H1 (cell line): ENCODE measurements at regions not wholly inside any gene's neighbourhood (a gene's known extent, or its start where the extent isn't known, plus 50 kb on each side); places are given as distances from the start of the nearest gene placed in this dataset.

Experiments used
- ATF2 ChIP-seq: IDR thresholded peaks from 2 replicates; pipeline ENCODE4 v1.6.1; 2012; ENCODE audit warnings: low read length, inconsistent platforms
- BACH1 ChIP-seq: IDR thresholded peaks from 2 replicates; pipeline ENCODE4 v1.6.1; 2012; ENCODE audit warnings: low read length, improper control_type of control experiment
- CHD1 ChIP-seq: IDR thresholded peaks from 2 replicates; pipeline ENCODE4 v1.6.1; 2012; ENCODE audit warnings: low read depth, low read length, improper control_type of control experiment
- POLR2AphosphoS5 ChIP-seq: IDR thresholded peaks from 2 replicates; pipeline ENCODE4 v1.6.1; 2011; ENCODE audit warnings: low read depth, low read length
- SAP30 ChIP-seq: fragments of 300-600 bp; sonication (generic); IDR thresholded peaks from 2 replicates; pipeline ENCODE4 v1.7.1; 2012; ENCODE audit warnings: low read length, moderate library complexity, mild to moderate bottlenecking, inconsistent platforms; ENCODE audit not compliant: insufficient read depth, insufficient replicate concordance

GRCh38 chr1:233448109-233448689 is 120.7 kb downstream of the MAP3K21 start (continued):
- no peak for TF ChIP-seq SAP30
- TF ChIP-seq BACH1: no peak
- no peak for TF ChIP-seq ATF2
- no peak for TF ChIP-seq POLR2AphosphoS5
- no peak for TF ChIP-seq CHD1
